Colonic mucosa (tissue), 4 donors: ENCODE measurements at regions not wholly inside any gene's neighbourhood (a gene's known extent, or its start where the extent isn't known, plus 50 kb on each side); places are given as distances from the start of the nearest gene placed in this dataset.

Source experiments
- DNase-seq: peaks from one replicate; pipeline ENCODE4 v3.0.0-alpha.2; 2020
- H3K27ac ChIP-seq: fragments of 200-600 bp; one replicate; pipeline ENCODE4 v1.8.0; 2021
- H3K27me3 ChIP-seq: fragments of 200-600 bp; one replicate; pipeline ENCODE4 v1.8.0; 2021
- H3K36me3 ChIP-seq: fragments of 200-600 bp; one replicate; pipeline ENCODE4 v1.8.0; 2021
- H3K4me1 ChIP-seq: fragments of 200-600 bp; one replicate; pipeline ENCODE4 v1.8.0; 2021; ENCODE audit warnings: mild to moderate bottlenecking
- H3K4me3 ChIP-seq: fragments of 200-600 bp; one replicate; pipeline ENCODE4 v1.8.0; 2021
- H3K9ac ChIP-seq, 2 donors: one replicate each; pipeline ENCODE4 v1.7.0; 2013; ENCODE audit warnings: control low read depth in 2 of 2, low read depth in 2 of 2, low read length in 2 of 2
- H3K9me3 ChIP-seq: fragments of 200-600 bp; one replicate; pipeline ENCODE4 v1.8.0; 2021
- intact Hi-C: fragments of 100-400 bp; cut with DNase I; formaldehyde crosslinking; loops from one replicate; pipeline ENCODE4 v1.14.1; 2022
- TF ChIP-seq, protein P1 (sequence below): fragments of 200-600 bp; IDR thresholded peaks from one replicate; pipeline ENCODE4 v1.8.0; 2022; ENCODE audit warnings: antibody characterized with exemption, mild to moderate bottlenecking
- donor health status: healthy.
- donor health status: DM: no; HTN: no; CAD: no.
- donor health status: DM: no; HTN: no; CAD: no.

DNA sequence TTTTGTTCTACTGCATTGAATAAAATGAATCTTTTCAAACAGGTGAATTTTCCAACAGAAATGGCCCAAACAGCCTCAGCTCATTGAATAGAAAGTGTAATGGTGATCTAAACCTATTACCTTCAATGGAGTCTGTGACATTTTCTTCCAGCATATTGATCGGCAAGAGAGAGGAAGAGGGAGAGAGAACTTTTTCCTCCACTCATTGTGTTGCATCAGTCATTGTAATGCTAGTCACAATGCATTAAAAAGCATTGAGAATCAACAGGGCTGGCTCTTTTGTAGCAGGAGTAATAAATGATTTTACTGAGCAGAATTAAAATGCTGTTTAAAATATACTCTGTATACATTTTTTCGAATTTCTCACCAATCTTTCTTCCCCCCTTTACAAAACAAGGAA is 1794.5 kb upstream of the CELF4 start:
- no peaks in the 10 kb centered on the region for H3K4me1 ChIP-seq
- no peak overlapping the region for H3K4me3 ChIP-seq
- no peak overlapping the region for H3K27ac ChIP-seq
- TF ChIP-seq, protein P1, sequence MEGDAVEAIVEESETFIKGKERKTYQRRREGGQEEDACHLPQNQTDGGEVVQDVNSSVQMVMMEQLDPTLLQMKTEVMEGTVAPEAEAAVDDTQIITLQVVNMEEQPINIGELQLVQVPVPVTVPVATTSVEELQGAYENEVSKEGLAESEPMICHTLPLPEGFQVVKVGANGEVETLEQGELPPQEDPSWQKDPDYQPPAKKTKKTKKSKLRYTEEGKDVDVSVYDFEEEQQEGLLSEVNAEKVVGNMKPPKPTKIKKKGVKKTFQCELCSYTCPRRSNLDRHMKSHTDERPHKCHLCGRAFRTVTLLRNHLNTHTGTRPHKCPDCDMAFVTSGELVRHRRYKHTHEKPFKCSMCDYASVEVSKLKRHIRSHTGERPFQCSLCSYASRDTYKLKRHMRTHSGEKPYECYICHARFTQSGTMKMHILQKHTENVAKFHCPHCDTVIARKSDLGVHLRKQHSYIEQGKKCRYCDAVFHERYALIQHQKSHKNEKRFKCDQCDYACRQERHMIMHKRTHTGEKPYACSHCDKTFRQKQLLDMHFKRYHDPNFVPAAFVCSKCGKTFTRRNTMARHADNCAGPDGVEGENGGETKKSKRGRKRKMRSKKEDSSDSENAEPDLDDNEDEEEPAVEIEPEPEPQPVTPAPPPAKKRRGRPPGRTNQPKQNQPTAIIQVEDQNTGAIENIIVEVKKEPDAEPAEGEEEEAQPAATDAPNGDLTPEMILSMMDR: no peak
- no peak for DNase-seq
- H3K36me3 ChIP-seq: no peaks in the 10 kb centered on the region
- intact Hi-C loops: no loop called here
- H3K9ac ChIP-seq: no peak overlapping the region
- no peaks in the 10 kb centered on the region for H3K9me3 ChIP-seq
- H3K27me3 ChIP-seq: no peaks in the 10 kb centered on the region

DNA sequence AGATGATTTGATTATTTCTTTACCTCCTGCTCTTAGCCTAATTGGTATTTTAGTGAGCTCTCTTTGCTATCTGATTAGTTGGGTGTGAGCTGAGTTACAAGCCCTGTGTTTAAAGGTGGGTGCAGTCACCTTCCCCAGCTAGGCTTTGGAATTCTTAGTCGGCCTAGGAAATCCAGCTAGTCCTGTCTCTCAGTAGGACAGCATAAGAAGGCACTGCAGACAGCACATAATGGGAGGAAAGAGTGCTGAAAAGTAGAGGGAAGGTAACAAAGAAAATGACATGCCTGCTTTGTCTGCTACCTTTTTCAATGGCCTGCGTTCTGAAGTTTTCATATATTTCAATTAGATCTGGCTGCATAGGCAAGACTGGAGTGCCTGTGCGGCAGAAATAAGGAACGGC is 1794.0 kb upstream of the CELF4 start:
- no peak overlapping the region for H3K27ac ChIP-seq
- no peaks in the 10 kb centered on the region for H3K4me1 ChIP-seq
- H3K27me3 ChIP-seq: no peaks in the 10 kb centered on the region
- TF ChIP-seq, protein P1: no peak
- no peak overlapping the region for H3K9ac ChIP-seq
- no peaks in the 10 kb centered on the region for H3K9me3 ChIP-seq
- H3K36me3 ChIP-seq: no peaks in the 10 kb centered on the region
- intact Hi-C loops: no loop called here
- DNase-seq: no peak
- H3K4me3 ChIP-seq: no peak overlapping the region

DNA sequence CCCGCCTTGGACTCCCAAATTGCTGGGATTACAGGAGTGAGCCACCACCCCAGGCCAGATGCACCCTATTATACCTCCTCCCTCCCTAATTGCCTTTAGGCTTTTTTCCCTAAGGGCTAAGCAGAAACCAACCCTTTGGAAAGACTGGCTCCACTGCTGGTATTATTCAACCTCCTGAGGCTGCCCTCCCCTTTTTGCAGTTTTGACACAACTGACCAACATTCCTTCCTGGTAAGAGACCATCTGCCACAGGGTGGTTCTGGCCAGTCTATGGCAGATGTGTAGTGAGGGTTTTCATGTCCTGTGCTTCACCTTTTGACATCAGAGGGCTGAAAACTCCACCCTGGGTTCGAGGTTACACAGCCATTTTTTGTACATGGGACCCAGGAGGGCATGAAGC is 1785.3 kb upstream of the CELF4 start:
- intact Hi-C loops: no loop called here
- Histone ChIP-seq H3K27ac (no peak overlapping the region), H3K9me3 (no peaks in the 10 kb centered on the region), H3K4me1 (no peaks in the 10 kb centered on the region), H3K9ac (no peak overlapping the region), H3K4me3 (no peak overlapping the region), H3K27me3 (no peaks in the 10 kb centered on the region), H3K36me3 (no peaks in the 10 kb centered on the region)
- DNase-seq: no peak
- TF ChIP-seq, protein P1: no peak

DNA sequence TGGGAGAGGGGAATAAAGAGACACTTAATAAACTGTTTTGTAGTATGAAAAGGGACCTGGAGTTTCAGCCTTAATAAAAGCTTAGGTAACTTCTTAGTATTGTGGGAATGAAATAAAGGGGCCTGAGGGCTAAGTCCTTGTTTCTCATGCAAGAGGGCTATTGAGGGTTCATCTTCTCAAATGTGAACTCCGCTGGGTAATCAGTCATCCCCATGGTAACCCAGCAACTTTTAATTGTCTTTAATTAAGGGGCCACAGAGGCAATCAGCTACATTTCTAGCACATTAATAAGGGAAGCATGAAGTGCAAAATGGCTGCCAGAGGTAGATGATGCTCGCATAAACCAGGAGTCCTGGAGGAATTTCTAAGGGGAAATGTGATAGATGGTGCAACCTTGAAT is 1784.2 kb upstream of the CELF4 start:
- H3K27ac ChIP-seq: no peak overlapping the region
- no peak overlapping the region for H3K4me3 ChIP-seq
- no peaks in the 10 kb centered on the region for H3K4me1 ChIP-seq
- no peaks in the 10 kb centered on the region for H3K36me3 ChIP-seq
- H3K9ac ChIP-seq: no peak overlapping the region
- no peak for DNase-seq
- no peaks in the 10 kb centered on the region for H3K27me3 ChIP-seq
- TF ChIP-seq, protein P1: no peak
- H3K9me3 ChIP-seq: no peaks in the 10 kb centered on the region
- intact Hi-C loops: no loop called here

DNA sequence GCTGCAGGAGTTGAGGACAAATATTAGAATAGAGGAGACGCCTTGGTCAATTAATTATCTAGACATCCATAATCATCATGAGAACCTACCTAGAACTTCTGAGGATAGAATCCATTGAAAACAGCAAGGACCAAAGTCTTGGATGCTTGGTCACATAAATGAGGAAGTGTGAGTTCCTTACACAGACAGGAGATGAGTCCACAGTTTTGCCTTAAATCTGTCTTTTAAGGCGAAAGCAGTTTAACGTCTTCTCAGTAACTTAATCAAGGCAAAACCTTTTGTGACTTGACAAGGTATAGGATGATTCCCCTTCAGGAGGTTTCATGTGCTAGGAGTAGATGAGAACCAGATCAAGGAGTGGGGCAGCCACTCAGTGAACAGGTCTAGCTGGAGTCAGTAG is 1783.2 kb upstream of the CELF4 start:
- Histone ChIP-seq H3K36me3 (no peaks in the 10 kb centered on the region), H3K27ac (no peak overlapping the region), H3K4me1 (no peaks in the 10 kb centered on the region), H3K27me3 (no peaks in the 10 kb centered on the region), H3K9ac (no peak overlapping the region), H3K4me3 (no peak overlapping the region), H3K9me3 (no peaks in the 10 kb centered on the region)
- DNase-seq: no peak
- TF ChIP-seq, protein P1: no peak
- intact Hi-C loops: no loop called here

DNA sequence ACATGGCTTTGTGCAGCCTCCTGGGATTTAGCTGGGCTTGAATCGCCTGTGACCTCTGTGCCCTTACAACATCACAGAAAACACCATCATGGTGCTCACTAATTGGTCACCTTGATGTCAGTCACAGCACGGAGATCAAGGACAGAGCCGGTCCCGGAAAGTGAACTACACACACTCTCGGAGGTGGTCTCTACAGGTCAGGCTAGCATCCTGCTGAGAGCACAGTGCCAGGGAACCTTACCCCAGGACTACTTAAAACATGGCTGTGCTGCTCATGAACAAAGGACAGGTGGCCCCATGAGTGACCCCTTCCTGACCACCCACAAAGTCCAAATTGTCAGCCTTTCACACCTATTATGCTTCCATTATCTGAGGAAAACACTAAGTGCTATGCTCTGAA is 1782.1 kb upstream of the CELF4 start:
- H3K4me1 ChIP-seq: no peaks in the 10 kb centered on the region
- H3K27me3 ChIP-seq: no peaks in the 10 kb centered on the region
- H3K9me3 ChIP-seq: no peaks in the 10 kb centered on the region
- H3K4me3 ChIP-seq: no peak overlapping the region
- no peak for DNase-seq
- no peaks in the 10 kb centered on the region for H3K36me3 ChIP-seq
- TF ChIP-seq, protein P1: no peak
- no peak overlapping the region for H3K27ac ChIP-seq
- intact Hi-C loops: no loop called here
- no peak overlapping the region for H3K9ac ChIP-seq
